ENCODE measurements at regions not wholly inside any gene's neighbourhood (a gene's known extent, or its start where the extent isn't known, plus 50 kb on each side); places are given as distances from the start of the nearest gene placed in this dataset.

DNA sequence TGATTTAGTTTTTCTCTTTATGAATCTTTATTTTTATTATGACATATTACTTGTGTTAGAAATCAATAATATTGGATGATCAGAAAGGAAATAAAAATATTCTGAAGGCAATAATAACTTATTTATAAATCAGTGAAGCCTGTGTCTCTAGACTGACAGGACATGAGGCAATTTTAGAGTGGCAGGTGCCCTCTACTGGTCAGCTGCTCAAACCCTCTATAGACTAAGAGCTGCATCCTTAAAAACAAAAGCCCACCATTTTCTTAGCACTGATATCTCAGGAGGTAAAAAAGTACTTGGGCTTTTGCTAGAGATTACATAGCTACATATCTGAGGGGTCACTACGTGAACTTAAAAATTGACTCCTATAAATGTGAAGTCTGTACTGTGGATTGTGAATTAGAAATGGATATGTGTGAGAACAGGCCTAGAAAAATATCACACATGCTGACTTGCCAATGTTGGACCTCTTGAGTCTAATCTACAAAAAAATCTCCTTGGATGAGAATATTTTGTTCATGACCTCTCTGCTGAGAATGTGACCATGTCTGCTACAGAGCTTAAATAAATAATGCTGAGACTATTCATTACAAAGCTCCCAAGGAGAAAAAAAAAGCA, 597.9 kb upstream of the ADAMTS5 start:
- CTCF ChIA-PET = interaction anchor here (0.6 to 1.3 kb wide), 6 partner anchors 57 to 1180 kb away, joined by 3 to 4 read pairs (median 3); no protein-coding TSS in a partner anchor
- H3K9me3 ChIP-seq = no peaks in the 10 kb centered on the region
- BruUV-seq (replicated peaks) = no TSS peak

GRCh38 chr21:27562303-27562702, 595.4 kb upstream of the ADAMTS5 start:
- Mint-ChIP-seq H3K4me1 (ENCODE audit: low read depth, unreplicated experiment) (no peaks in the 10 kb centered on the region), H3K4me3 (ENCODE audit: unreplicated experiment) (no peak overlapping the region), H3K36me3 (ENCODE audit: insufficient read depth, unreplicated experiment) (no peaks in the 10 kb centered on the region), H3K9me3 (ENCODE audit: unreplicated experiment) (no peaks in the 10 kb centered on the region), H3K27ac (ENCODE audit: unreplicated experiment) (no peak overlapping the region), H3K27me3 (ENCODE audit: insufficient read depth, unreplicated experiment) (no peaks in the 10 kb centered on the region)
- no peaks in the 10 kb centered on the region for H3K27me3 ChIP-seq (replicated peaks; ENCODE audit: control insufficient read depth, insufficient read depth, low read length)
- no peak overlapping the region for H3K4me3 ChIP-seq (ENCODE audit: low read depth, low read length)
- ChIA-PET POLR2A (no interaction called here), CTCF (no interaction called here)
- no peaks in the 10 kb centered on the region for H3K36me3 ChIP-seq (ENCODE audit: control insufficient read depth, insufficient read depth, low read length)
- no TSS peak for BruUV-seq (replicated peaks)
- TF ChIP-seq, protein P1, sequence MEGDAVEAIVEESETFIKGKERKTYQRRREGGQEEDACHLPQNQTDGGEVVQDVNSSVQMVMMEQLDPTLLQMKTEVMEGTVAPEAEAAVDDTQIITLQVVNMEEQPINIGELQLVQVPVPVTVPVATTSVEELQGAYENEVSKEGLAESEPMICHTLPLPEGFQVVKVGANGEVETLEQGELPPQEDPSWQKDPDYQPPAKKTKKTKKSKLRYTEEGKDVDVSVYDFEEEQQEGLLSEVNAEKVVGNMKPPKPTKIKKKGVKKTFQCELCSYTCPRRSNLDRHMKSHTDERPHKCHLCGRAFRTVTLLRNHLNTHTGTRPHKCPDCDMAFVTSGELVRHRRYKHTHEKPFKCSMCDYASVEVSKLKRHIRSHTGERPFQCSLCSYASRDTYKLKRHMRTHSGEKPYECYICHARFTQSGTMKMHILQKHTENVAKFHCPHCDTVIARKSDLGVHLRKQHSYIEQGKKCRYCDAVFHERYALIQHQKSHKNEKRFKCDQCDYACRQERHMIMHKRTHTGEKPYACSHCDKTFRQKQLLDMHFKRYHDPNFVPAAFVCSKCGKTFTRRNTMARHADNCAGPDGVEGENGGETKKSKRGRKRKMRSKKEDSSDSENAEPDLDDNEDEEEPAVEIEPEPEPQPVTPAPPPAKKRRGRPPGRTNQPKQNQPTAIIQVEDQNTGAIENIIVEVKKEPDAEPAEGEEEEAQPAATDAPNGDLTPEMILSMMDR (IDR thresholded peaks at IDR 0.05; ENCODE audit: insufficient read depth in 1 of 2, low read depth in 1 of 2, low read length in 1 of 2, severe bottlenecking in 1 of 2, unreplicated experiment in 1 of 2) = no peak
- no peaks in the 10 kb centered on the region for H3K9me3 ChIP-seq
- intact Hi-C loops (cut with micrococcal nuclease; ENCODE audit: unreplicated experiment) = loop anchor here (5.0 to 10.0 kb wide), 2 partner anchors 492 to 775 kb away; no protein-coding TSS in a partner anchor
- no peak for DNase-seq
- H3K4me1 ChIP-seq = no peaks in the 10 kb centered on the region

More for the DNA sequence above, 597.9 kb upstream of the ADAMTS5 start:
- intact Hi-C loops (cut with micrococcal nuclease; ENCODE audit: unreplicated experiment) = loop anchor here (1.0 to 10.0 kb wide), 4 partner anchors 136 to 773 kb away; no protein-coding TSS in a partner anchor
- H3K27ac Mint-ChIP-seq (ENCODE audit: unreplicated experiment) = no peak overlapping the region
- POLR2A ChIA-PET = no interaction called here
- H3K27me3 Mint-ChIP-seq (ENCODE audit: insufficient read depth, unreplicated experiment) = no peaks in the 10 kb centered on the region
- no peaks in the 10 kb centered on the region for H3K4me1 ChIP-seq
- no peaks in the 10 kb centered on the region for H3K36me3 ChIP-seq (ENCODE audit: control insufficient read depth, insufficient read depth, low read length)
- H3K4me3 ChIP-seq (ENCODE audit: low read depth, low read length) = no peak overlapping the region
- H3K36me3 Mint-ChIP-seq (ENCODE audit: insufficient read depth, unreplicated experiment) = no peaks in the 10 kb centered on the region
- TF ChIP-seq, protein P1 (IDR thresholded peaks at IDR 0.05; ENCODE audit: insufficient read depth in 1 of 2, low read depth in 1 of 2, low read length in 1 of 2, severe bottlenecking in 1 of 2, unreplicated experiment in 1 of 2) = peak; percentile 65 to 76
- H3K9me3 Mint-ChIP-seq (ENCODE audit: unreplicated experiment) = no peaks in the 10 kb centered on the region
- H3K27me3 ChIP-seq (replicated peaks; ENCODE audit: control insufficient read depth, insufficient read depth, low read length) = no peaks in the 10 kb centered on the region
- H3K4me3 Mint-ChIP-seq (ENCODE audit: unreplicated experiment) = no peak overlapping the region
- peak; percentile 35 to 46 for DNase-seq
- H3K4me1 Mint-ChIP-seq (ENCODE audit: low read depth, unreplicated experiment) = no peaks in the 10 kb centered on the region

DNA sequence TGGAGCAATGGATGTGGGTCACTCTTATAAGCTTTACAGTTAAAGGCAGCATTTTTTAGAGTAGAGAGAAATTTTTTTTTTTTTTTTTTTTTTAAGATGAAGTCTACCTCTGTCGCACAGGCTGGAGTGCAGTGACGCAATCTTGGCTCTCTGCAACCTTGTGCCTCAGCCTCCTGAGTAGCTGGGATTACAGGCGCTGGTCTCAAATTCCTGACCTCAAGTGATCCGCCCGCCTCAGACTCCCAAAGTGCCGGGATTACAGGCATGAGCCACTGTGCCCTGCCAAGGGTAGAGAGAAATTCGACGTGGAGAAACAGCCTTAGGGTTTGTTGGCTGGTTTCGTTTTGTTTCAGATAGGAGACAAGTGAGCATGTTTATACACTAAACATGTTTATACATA, 594.2 kb upstream of the ADAMTS5 start:
- no peaks in the 10 kb centered on the region for H3K27me3 Mint-ChIP-seq (ENCODE audit: insufficient read depth, unreplicated experiment)
- ChIA-PET CTCF (no interaction called here), POLR2A (no interaction called here)
- no peak overlapping the region for H3K4me3 ChIP-seq (ENCODE audit: low read depth, low read length)
- no peaks in the 10 kb centered on the region for H3K9me3 ChIP-seq
- no peaks in the 10 kb centered on the region for H3K36me3 Mint-ChIP-seq (ENCODE audit: insufficient read depth, unreplicated experiment)
- no peaks in the 10 kb centered on the region for H3K9me3 Mint-ChIP-seq (ENCODE audit: unreplicated experiment)
- no peak overlapping the region for H3K27ac Mint-ChIP-seq (ENCODE audit: unreplicated experiment)
- no peaks in the 10 kb centered on the region for H3K4me1 ChIP-seq
- H3K36me3 ChIP-seq (ENCODE audit: control insufficient read depth, insufficient read depth, low read length) = no peaks in the 10 kb centered on the region
- no peaks in the 10 kb centered on the region for H3K27me3 ChIP-seq (replicated peaks; ENCODE audit: control insufficient read depth, insufficient read depth, low read length)
- no peak overlapping the region for H3K4me3 Mint-ChIP-seq (ENCODE audit: unreplicated experiment)
- TF ChIP-seq, protein P1 (IDR thresholded peaks at IDR 0.05; ENCODE audit: insufficient read depth in 1 of 2, low read depth in 1 of 2, low read length in 1 of 2, severe bottlenecking in 1 of 2, unreplicated experiment in 1 of 2) = no peak
- intact Hi-C loops (cut with micrococcal nuclease; ENCODE audit: unreplicated experiment) = loop anchor here (5.0 to 10.0 kb wide), 2 partner anchors 494 to 776 kb away; no protein-coding TSS in a partner anchor
- H3K4me1 Mint-ChIP-seq (ENCODE audit: low read depth, unreplicated experiment) = no peaks in the 10 kb centered on the region
- DNase-seq = no peak
- no TSS peak for BruUV-seq (replicated peaks)

All from Caco-2 (cell line).